Astrocyte (in vitro differentiated cells and primary cell): ENCODE measurements at regions not wholly inside any gene's neighbourhood (a gene's known extent, or its start where the extent isn't known, plus 50 kb on each side); places are given as distances from the start of the nearest gene placed in this dataset.

Source experiments
- EZH2 ChIP-seq: IDR thresholded peaks from 2 replicates; pipeline ENCODE4 v1.6.1; 2012; ENCODE audit warnings: mild to moderate bottlenecking, low read length, inconsistent platforms; ENCODE audit not compliant: insufficient read depth
- TF ChIP-seq, protein P1 (sequence below): IDR thresholded peaks from 2 replicates; pipeline ENCODE4 v1.5.1; 2011; ENCODE audit warnings: low read depth, mild to moderate bottlenecking, inconsistent platforms, low read length, moderate library complexity; ENCODE audit not compliant: insufficient read depth

DNA sequence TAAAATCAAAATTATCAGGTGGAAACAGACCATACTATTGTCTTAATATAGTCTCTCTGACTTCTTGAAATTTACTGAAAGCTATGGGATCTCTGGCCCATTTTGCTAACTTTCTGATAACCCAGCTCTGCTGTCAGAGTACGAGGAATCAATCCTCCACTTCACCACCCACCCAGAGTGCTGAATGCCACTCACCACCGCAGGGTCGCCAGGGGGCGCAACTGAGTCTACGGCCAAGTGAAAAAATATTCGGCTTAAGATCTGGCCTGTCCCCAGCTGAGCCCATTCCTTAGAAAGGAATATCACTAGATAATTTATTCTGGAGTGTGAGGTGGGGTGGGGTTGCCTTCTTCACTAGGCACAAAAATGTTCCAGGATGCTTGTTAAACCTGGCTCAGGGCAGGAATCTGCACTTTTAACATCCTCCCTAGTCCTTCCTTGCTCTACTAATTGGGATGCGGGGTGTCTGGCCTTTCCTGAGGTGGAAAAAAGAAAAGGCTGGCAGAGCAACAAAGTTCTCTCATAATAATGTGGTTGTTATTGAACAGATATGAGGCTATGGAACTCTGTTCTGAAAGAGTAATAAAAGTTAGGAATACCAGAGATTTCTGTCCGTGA, 520.6 kb downstream of the MFSD1 start:
- TF ChIP-seq, protein P1, sequence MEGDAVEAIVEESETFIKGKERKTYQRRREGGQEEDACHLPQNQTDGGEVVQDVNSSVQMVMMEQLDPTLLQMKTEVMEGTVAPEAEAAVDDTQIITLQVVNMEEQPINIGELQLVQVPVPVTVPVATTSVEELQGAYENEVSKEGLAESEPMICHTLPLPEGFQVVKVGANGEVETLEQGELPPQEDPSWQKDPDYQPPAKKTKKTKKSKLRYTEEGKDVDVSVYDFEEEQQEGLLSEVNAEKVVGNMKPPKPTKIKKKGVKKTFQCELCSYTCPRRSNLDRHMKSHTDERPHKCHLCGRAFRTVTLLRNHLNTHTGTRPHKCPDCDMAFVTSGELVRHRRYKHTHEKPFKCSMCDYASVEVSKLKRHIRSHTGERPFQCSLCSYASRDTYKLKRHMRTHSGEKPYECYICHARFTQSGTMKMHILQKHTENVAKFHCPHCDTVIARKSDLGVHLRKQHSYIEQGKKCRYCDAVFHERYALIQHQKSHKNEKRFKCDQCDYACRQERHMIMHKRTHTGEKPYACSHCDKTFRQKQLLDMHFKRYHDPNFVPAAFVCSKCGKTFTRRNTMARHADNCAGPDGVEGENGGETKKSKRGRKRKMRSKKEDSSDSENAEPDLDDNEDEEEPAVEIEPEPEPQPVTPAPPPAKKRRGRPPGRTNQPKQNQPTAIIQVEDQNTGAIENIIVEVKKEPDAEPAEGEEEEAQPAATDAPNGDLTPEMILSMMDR, result peak; percentile 66
- TF ChIP-seq EZH2, result no peak
